Epithelial cell of esophagus (primary cell): ENCODE measurements at regions not wholly inside any gene's neighbourhood (a gene's known extent, or its start where the extent isn't known, plus 50 kb on each side); places are given as distances from the start of the nearest gene placed in this dataset.

Experiments used
- DNase-seq: peaks from one replicate; pipeline ENCODE4 v3.0.0; 2010; ENCODE audit warnings: low read depth
- H3K4me3 ChIP-seq: 2 replicates; pipeline ENCODE4 v1.5.1; 2011; ENCODE audit warnings: mild to moderate bottlenecking, low read length, control low read depth
- TF ChIP-seq, protein P1 (sequence below): IDR thresholded peaks from 2 replicates; pipeline ENCODE4 v1.5.1; 2011; ENCODE audit warnings: low read depth, mild to moderate bottlenecking, low read length, control low read depth, inconsistent platforms; ENCODE audit not compliant: insufficient read depth; ENCODE audit errors: missing control alignments

DNA sequence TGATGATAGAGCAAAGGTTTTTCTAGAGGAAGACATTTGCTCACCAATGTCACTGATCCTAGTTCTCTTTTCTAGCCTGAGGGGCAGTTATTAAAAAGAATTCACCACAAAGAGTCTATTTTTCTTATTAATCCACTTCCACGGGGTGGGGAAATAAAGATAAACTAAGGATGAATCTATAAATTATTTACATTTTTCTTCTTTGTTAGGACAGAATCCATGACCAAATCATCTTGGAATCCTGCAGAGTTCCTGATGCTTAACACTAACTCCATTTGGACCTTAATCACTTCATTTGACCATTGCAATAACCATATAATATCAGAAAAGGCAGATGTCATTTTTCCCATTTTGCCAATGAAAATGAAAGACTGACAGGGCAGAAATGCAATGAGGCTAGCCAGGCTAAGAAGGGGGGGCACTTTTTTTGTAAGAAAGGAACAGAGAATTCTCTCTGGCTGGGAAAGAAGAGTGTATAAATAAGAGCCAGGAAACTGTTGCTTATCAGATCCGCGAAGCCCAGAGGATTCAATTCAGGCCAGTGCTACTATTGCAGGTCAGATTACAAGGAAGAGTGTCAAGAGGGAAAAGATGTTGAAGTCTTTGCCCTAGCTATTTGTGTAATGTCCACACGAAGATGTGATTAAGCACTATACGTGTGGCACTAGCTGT lies 433.2 kb downstream of the TNS3 start:
- H3K4me3 ChIP-seq: no peak overlapping the region
- DNase-seq: no peak
- TF ChIP-seq, protein P1, sequence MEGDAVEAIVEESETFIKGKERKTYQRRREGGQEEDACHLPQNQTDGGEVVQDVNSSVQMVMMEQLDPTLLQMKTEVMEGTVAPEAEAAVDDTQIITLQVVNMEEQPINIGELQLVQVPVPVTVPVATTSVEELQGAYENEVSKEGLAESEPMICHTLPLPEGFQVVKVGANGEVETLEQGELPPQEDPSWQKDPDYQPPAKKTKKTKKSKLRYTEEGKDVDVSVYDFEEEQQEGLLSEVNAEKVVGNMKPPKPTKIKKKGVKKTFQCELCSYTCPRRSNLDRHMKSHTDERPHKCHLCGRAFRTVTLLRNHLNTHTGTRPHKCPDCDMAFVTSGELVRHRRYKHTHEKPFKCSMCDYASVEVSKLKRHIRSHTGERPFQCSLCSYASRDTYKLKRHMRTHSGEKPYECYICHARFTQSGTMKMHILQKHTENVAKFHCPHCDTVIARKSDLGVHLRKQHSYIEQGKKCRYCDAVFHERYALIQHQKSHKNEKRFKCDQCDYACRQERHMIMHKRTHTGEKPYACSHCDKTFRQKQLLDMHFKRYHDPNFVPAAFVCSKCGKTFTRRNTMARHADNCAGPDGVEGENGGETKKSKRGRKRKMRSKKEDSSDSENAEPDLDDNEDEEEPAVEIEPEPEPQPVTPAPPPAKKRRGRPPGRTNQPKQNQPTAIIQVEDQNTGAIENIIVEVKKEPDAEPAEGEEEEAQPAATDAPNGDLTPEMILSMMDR: no peak

- TF ChIP-seq, protein P1: no peak
- no peak for DNase-seq
These were observed 434.7 kb downstream of the TNS3 start for GRCh38 chr7:47147213-47147631.

GRCh38 chr7:47145982-47146381 lies 435.9 kb downstream of the TNS3 start:
- no peak for DNase-seq
- no peak overlapping the region for H3K4me3 ChIP-seq
- TF ChIP-seq, protein P1: no peak

More at GRCh38 chr7:47147213-47147631, 434.7 kb downstream of the TNS3 start:
- no peak overlapping the region for H3K4me3 ChIP-seq

GRCh38 chr7:47145186-47145725 lies 436.7 kb downstream of the TNS3 start:
- H3K4me3 ChIP-seq: no peak overlapping the region
- TF ChIP-seq, protein P1: no peak
- DNase-seq: no peak

DNA sequence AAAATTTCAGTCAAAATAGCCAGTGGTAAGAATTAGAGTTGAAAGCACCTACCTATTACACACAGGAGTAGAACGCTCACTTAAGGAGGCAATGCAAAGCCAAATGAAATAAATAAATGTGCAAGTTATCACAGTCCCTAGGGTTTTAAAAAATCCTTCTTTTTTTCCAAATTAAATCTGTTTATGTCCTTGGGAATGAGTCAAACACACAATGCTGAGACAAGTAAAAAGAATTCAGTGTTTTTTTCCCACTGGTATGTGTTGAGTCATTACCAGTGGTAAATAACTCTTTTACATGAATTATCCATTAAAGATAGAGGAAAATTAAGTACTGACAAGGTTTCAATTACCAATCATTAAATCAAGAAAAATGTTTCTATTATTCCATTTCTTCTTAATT lies 438.6 kb downstream of the TNS3 start:
- no peak overlapping the region for H3K4me3 ChIP-seq
- DNase-seq: no peak
- TF ChIP-seq, protein P1: no peak

GRCh38 chr7:47142867-47143175 lies 439.1 kb downstream of the TNS3 start:
- TF ChIP-seq, protein P1: no peak
- no peak for DNase-seq
- H3K4me3 ChIP-seq: no peak overlapping the region

GRCh38 chr7:47142169-47142866 lies 439.6 kb downstream of the TNS3 start:
- TF ChIP-seq, protein P1: no peak
- peak; percentile 11 for DNase-seq
- H3K4me3 ChIP-seq: no peak overlapping the region
